Activated CD4-positive, CD25-positive, alpha-beta regulatory T cell treated with anti-CD3 and anti-CD28 coated beads, Interleukin-2, amount 50 U/mL, for 24 hours (primary cell): ENCODE measurements at regions not wholly inside any gene's neighbourhood (a gene's known extent, or its start where the extent isn't known, plus 50 kb on each side); places are given as distances from the start of the nearest gene placed in this dataset.
"Not testable (repeated sequence)": the region's sequence is repeated elsewhere in the genome, so short reads cannot be mapped to it uniquely, and the experiment has no call there.

Source experiments
- ATAC-seq, 2 donors: fragments of 150-1000 bp; cut with Tn5 transposase; one replicate each; pipeline ENCODE4 v1.10.0; 2021; ENCODE audit warnings: mild to moderate bottlenecking in 1 of 2, moderate library complexity in 1 of 2

DNA sequence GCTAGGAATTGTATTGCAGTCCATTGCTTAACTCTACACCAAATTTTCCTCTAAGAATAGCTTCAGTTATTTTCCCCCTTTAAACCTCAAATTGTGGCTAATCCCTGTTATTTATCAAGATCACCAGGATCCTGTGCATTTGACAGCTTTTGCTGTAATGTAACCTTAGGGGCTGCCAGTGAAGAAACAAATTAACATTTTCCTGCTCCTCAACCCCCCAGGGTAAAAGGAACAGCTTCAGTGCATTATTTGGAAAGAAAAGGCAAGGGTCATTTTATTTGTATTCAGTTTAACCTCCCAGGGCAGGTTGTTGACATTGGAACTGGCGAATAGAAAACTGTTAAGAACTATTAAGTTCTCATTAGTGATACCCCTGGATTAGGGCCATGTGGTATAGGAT, 57.0 kb downstream of the PCDH20 start:
- no peak for ATAC-seq

DNA sequence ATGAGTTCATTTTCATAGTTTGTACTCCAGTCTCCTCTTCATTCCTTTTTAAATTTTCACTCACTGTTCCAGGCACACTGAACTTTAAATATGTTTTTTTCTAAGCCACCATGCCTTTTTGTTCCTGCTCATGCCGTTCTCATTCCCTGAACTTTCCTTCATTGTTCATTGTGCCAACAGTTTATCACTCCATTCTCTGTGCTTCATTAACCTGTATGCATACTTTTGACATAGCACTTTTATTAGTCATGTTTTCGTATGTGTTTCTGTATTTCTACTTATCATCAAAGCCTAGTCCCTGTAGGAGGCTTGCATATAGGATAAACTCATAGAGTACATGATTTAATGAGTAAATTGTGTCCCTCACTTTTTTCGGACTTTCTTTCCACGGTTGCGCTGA, 65.3 kb downstream of the PCDH20 start:
- no peak for ATAC-seq

DNA sequence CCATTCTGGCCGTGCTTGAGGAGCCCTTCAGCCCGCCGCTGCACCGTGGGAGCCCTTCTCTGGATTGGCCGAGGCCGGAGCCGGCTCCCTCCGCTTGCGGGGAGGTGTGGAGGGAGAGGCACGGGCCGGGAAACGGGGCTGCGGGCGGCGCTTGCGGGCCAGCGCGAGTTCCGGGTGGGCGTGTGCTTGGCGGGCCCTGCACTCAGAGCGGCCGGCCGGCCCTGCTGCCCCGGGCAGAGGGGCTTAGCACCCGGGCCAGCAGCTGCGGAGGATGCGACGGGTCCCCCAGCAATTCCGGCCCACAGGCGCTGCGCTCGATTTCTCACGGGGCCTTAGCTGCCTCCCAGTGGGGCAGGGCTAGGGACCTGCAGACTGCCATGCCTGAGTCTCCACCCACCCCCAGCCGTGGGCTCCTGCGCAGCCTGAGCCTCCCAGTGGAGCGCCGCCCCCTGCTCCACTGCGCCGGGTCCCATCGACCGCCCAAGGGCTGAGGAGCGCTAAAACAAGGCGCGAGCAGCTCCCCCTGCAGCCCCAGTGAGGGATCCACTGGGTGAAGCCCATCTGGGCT, 76.5 kb downstream of the PCDH20 start:
- ATAC-seq: no peak

DNA sequence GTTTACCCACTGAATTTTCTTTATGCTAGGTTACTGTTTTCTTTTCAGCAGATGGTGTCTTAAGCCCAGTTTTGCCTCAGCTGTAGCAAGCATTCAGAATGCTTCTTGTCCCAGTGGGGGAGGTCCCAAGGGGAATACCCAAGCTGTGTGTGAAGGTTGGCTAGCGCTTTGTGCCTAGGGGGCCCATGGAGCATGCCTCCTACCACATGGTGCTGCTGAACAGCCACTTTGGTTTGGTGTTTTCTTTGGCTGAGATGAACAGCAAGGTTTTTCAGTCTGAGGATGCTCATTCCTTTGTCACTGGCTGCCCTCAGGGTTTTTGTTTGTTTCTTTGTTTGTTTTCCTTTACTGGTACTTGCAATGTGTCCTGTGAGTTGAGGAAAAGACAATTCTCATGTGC, 99.0 kb downstream of the PCDH20 start:
- ATAC-seq: no peak

DNA sequence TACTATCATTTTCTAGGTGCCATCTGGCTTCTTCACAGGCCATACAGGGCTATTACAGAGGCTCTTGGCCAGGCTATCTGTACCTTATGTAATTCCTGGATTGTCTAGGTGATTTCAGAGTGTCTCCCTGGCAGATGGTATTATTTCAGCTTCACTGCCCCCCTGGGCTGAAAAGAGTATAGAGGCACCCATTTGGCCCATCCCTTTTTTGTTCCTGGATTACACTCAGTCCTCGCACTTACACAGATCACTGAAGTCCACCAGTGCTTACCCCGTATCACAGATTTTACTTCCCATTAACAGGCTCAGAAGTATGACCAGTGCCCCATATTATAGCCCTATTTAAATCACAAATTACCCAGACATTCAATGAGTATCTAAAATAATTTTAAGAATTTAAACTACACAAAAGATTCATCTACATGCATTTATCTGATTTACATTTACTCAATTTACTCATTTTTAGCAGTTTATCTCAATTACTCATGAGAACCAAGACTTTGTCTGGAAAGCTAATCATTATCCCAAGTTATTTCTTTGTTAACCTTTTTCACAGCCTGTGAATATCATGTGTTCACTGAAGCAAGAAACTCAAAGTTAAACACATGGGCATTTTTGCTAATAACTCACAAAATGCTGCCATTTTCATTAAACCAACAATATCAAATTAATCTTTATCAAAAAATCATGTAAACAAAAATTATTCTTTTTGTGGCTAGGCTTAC, 121.0 kb downstream of the PCDH20 start:
- ATAC-seq: no peak

DNA sequence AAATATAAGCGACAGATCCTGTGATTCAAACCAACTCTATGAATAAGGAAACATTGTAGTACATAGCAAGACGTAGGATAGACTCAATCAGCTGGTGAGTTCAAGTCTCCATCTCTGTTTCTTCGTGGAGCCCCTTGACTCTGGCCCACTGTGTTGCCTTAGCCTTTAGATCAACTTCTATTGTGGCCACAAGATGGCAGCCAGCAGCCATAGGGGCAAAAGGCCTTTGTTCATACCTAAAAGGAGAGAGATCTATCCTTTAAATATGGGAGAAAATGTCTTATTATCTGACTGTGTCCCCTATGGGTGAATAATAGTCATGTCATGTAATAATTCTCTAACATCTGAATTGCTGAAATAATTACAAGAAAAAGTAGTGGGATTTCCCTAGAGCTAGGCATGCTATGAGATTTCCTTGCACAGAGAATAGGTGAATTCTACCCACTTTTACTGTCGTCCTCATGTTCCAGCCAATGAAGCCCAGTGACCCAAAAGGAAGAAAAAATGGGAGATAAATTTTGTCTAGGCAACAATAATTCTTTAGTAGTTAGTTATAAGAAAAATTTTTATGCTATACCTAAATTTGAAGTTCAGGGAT, 129.4 kb downstream of the PCDH20 start:
- ATAC-seq: no peak

DNA sequence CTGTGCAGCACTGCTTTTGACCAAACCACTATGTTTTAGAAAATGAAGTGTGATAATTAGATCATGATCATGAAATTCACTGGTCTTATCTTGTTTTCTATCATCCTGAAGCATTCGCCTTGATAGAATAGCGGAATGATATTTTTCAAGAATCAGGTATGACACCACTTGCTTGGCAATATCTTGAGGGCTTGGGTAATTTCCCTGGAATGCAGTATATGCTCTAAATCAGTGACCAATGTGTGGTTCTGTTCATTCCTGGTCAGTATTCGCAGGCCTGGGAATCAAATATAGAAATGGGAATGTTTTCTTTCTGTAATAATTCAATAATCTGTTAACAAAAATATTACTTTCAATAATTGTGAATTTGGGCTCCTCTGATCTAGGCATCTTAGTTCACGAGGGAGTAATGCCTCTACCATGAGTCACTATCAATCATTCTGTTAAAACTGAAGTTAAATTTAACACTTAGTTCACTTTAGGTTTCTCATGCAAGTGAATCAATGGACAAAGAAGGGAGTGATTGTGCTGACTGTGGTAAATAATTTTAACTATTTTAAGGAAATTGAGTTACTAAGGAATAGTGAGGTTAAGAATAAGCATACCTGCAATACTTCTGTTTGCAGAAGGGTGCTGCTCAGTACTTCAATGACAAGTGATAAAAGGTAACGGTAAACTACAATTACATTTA, 137.9 kb downstream of the PCDH20 start:
- no peak for ATAC-seq

DNA sequence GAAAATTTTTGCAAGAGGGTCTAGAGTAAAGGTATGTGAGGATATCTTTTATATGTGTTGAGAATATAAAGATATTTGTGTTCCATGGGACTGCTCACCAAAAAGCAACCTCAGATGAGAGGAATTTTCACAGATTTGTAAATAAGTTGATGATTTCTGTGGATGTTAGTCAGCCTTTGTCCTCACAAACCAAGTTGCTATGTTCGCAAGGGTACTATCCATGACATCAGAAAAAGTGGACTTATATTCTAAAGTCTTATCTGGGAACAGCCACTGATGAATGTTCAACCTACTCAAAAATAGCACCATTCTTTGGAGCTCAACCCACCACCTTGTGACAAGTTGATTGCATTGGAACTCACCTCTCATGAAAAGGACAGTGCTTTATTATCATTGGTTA, 138.6 kb downstream of the PCDH20 start:
- ATAC-seq: no peak

DNA sequence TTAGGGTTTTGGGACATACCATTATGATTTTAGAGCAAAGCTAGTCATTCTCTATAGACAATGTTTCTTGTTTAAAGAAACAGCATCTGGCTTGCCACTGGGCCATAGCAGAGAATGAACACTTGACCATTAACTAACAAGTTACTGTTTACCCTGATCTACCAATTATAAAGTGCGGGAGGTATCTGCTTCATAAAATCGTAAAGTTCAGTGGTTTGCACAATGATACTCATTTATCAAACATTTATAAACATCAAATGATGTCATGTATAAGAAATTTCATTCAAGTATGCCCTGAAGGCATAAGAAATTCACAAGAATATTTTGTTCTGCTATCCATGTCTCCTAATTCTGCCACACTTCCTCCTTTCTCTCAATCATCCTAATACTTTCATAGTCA, 139.2 kb downstream of the PCDH20 start:
- no peak for ATAC-seq

DNA sequence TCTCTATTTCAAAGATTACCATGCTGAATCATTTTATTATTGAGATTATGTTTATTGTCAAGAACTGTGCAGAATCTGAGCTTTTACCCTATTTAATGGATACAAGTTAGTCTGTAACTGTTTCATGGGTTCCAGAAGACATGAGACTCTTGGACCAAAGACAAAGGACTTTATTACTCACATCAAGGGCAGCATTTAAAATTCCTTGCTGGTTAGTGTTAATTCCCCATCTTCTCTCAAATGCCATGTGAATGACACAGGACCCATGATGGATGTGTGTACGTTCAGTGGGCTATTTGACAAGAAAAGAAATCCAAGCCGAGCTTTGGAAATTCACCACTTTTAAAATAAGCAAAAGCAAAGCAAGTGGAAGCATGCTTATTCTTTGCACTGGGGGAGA, 139.9 kb downstream of the PCDH20 start:
- no peak for ATAC-seq

DNA sequence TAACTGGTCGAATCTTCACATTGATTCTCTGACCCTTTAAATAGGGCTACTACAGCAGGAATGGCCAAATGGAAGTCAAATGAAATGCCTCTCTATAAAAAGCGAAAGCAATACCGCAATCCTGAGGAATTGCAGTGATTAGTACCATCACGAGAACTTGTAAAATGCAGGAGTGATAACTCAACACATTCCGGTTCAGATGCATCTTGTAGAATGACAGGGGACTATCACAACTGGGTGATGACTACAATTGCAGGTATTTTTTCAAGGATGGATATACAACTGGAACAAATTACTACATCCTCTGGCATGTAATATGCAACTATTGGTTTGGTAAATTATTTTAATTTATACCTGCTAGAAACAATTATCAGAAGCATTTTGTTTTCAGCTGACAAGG, 140.4 kb downstream of the PCDH20 start:
- ATAC-seq: no peak

DNA sequence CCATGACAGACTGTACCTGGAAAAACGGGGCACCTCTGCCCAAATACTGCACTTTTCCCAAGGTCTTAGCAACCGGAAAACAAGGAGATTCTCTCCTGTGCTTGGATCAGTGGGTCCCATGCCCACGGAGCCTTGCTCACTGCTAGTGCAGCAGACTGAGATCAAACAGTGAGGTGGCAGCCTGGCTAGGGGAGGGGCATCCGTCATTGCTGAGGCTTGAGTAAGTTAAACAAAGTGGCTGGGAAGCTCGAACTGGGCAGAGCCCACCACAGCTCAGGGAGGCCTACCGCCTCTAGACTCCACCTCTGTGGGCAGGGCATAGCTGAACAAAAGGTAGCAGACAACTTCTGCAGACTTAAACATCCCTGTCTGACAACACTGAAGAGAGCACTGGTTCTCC, 148.8 kb downstream of the PCDH20 start:
- not testable (repeated sequence) for ATAC-seq

DNA sequence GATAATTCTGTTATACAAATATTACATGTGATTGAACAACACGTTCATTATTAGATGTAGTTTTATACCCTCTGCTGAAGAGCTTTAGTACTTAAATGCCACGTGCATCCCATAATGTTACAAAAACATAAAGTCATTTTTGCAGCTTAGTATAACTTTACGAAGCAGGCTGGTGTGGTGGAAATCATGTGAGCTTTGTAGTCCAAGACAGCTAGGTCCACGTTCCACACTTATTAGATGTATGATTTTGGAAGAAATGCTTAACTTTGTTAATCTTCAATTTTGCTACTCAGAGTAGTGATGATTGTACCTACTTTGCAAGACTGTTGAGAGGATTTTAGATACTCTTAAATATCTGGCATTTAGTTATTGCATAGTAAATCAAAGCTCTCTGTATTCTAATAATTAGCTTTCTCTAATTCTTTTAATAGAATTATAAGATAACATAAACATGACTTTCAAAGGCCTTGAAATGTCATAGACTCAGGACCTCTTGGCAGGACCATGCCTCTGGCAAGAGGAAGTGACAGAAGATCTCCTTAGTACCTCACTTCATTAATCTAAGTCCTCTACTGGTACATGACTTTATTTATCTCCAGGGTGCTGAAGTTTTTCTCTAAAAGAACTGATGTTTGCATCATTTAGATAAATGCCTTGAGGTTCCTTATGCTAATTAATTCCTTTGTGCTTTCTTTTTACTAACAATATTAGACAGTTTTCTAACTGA, 153.7 kb downstream of the PCDH20 start:
- no peak for ATAC-seq

DNA sequence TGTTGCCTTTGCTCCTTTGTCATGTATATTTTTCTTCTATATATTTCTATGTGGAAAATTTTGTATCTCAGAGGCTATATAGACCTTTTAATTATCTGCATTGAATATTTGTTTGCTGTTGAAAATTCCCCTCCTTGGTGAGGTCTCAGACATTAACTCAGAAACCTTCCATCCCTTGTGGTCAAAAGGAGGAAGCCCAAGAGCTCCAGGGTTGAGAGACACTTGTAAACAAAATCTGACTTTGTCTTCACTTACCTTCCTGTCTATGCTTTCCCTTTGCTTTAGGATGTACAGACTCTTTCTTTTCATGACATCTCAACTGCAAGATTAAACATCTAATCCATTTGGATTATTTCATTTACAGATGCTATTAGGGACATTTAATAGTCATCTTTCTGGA, 157.5 kb downstream of the PCDH20 start:
- ATAC-seq: no peak

DNA sequence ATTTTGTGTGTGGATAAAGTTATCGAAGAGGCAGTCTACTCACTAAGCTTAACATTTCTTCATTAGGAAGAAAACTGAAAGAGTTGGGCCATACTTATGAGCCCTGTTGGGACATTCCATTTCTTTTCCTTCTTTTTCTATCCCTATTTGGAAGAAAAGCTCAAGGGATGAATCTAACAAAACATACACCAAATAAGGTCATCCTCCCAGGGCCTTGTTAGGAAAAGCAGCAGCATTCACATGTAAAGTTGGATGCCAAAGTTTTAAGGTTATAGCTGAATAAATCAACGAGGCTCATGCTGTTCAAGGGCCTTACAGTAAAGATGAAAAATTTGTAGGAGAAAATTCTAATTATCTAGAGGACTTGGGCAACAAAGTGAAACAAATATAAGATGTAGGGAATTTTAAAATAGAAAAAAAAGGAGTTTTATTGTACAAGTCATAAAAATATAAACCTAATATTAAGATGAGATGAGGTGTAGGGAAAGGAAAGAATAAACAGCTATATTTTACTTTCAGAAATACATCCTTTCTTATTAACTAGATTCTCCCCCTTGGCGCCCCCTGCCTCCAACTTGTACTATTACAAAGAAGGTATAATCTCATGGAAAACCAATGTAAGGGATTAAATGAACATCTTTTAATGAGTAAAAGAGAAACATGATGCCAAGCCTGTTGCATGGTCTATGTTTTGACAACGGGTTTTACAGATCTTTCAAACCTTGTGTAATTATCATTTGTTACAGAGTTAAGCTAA, 160.4 kb downstream of the PCDH20 start:
- no peak for ATAC-seq

DNA sequence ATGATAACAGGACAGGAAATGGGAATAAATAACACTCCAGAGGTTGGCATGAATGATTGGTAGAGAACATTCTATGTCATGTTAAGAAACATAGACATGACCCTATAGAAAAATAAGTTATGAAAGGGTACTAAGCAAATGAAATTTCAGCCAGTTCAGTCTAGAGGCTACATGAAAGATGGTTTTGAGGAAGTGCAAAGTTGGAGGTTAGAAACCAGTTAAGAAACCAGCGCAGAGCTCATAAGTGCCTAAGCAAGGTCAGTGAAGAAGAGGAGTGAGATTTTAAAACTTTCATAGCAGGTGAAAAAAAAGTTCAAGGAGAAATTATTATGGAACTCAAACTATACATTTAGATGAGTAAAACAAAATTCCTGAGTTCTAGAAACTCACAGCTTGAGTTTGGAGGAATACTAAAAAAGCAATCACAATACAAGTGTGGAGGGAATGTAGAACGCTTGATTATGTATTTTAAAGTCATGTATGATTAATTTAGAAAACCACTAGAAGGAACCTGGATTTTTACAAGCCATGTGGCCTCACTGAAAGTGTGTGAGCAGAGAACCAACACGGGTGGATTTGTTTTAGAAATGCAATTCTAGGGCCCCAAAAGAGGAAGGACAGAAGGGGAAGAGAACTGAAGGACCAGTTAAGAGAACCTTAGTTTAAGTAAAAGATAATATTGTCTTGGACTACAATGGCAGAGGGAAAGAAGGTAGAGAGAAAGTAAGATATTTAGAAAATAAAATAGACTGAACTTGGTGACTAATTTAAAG, 162.4 kb downstream of the PCDH20 start:
- no peak for ATAC-seq

DNA sequence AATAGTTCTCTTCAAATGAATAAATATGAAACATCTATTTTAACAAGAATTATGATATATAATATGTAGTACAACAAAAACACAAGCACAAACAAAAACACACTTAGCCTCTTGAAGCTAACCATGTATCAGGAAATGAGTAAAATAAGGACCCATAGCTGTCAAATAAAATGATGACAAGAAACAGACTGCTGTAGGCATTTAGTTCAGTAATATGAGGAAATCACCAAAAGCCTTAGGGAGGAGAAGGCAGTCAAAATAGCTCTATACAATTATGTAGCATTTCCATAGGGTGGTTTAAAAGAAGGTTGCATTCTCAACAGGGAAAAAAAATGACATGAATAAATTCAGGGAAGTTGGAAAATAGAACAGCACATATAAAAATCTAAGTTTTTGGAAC, 163.4 kb downstream of the PCDH20 start:
- ATAC-seq: no peak

DNA sequence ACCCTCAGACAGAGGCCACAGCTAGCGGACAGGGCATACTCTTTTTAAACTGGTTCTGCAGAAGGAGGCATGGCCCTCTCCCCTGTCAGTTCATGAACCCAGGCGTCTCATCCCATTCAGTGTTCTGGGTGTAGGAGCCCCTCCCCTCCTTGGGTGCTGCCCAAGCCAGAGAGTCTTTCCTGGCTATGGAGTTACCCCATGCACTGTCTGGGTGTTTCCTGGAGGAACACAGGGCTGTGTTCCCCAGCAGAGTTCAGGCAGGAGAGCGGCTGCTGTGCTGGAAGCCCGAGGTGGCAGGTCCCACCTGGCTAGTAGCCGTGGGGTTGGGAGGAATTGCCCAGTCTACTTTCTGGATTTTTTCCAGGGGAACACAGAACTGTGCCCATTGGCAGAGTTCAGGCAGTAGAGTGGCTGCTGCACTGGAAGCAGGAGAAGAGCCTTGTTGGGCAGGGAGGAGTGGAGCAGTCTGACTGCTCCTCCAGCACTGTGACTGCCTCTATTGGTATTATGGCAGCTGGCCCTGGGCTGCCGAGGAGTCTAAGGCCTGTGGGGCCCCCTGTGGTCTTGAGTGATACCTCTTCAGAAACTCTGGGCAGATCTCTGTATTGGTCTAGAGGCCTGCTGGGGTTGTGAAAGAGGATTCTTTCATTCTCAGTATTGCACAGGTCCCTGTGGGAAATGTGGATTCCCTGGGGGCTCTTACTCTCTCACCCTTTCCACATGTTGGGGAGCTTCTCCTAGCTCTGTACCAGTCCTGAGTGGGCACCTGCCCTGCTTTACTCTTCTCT, 168.3 kb downstream of the PCDH20 start:
- ATAC-seq: no peak

DNA sequence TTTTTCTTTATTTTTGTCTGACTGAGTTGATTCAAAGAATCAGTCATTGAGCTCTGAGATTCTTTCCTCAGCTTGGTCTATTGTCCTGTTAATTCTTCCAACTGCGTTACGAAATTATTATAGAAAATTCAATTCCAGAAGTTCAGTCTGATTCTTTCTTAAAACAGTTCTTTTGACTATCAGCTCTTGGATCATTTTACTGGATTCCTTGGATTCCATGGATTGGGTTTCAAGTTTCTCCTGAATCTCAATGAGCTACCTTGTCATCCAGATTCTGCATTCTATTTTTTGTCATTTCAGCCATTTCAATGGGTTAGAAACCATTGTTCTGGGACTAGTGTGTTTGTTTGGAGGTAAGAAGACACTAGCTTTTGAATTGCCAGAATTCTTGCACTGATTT, 169.3 kb downstream of the PCDH20 start:
- ATAC-seq: no peak

DNA sequence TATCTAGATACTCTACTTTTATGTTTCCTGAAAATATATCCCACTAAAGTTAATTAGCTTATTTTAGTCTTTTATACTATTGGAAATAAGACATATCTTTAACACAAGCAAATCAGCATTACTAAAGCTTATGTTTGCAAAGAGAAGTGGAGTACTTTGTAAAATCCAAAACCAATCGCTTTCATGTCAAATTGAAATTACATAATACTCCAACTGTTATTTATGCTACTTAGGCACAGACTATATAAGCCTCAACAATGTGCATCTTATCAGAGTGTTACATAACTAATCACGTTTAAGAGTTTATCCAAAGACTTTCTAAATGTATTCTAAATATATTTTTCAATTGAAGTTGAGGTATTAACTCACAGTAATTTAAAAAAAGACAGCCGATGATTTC, 200.0 kb downstream of the PCDH20 start:
- no peak for ATAC-seq

DNA sequence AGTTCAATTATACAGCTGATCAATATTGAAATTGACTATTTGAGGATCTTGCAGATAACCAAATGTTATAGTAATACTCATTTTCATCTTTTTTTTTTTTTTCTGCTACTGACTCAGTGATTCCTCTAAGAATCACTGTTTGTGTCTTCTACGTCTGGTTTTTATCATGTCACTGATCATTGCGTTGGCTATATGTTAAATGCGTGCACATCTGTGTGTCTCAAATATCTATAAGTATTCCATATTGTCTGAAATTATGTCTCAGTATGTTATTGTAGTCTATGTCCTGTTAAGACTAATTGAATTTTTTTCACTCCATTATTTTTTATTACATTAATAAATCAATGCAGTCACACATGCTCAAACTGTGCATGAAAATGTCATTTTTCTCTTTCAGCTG, 200.5 kb downstream of the PCDH20 start:
- ATAC-seq: no peak
